Activated CD4-positive, alpha-beta T cell treated with anti-CD3 and anti-CD28 coated beads, Interleukin-2, amount 10 ng/mL, durations not matched to agents 7 days and 5 days (primary cell): ENCODE measurements at regions not wholly inside any gene's neighbourhood (a gene's known extent, or its start where the extent isn't known, plus 50 kb on each side); places are given as distances from the start of the nearest gene placed in this dataset.

Source experiments
- CTCF ChIA-PET: fragments of 350-600 bp; sonication (Branson Sonifier 250); formaldehyde crosslinking; loops from one replicate; lab custom pipeline; 2021; ENCODE audit warnings: antibody characterized with exemption; lab: Charles Lee
- POLR2A ChIA-PET: fragments of 350-600 bp; sonication (Branson Sonifier 250); formaldehyde crosslinking; loops from one replicate; lab custom pipeline; 2021; ENCODE audit warnings: antibody characterized with exemption; lab: Charles Lee
- DNase-seq: peaks from one replicate; pipeline ENCODE4 v3.0.0-alpha.2; 2020
- H3K27ac Mint-ChIP-seq: one replicate; pipeline ENCODE4 v1.8.0; 2021; ENCODE audit warnings: mild to moderate bottlenecking, moderate library complexity, mixed read lengths
- H3K27me3 Mint-ChIP-seq: one replicate; pipeline ENCODE4 v1.8.0; 2021; ENCODE audit warnings: mixed read lengths
- H3K36me3 Mint-ChIP-seq: one replicate; pipeline ENCODE4 v1.8.0; 2021; ENCODE audit warnings: low read depth, mixed read lengths
- H3K4me1 Mint-ChIP-seq: one replicate; pipeline ENCODE4 v1.8.0; 2021; ENCODE audit warnings: mixed read lengths
- H3K4me3 Mint-ChIP-seq: one replicate; pipeline ENCODE4 v1.8.0; 2021; ENCODE audit warnings: mild to moderate bottlenecking, moderate library complexity, mixed read lengths
- H3K9me3 Mint-ChIP-seq: one replicate; pipeline ENCODE4 v1.8.0; 2021; ENCODE audit warnings: mixed read lengths

DNA sequence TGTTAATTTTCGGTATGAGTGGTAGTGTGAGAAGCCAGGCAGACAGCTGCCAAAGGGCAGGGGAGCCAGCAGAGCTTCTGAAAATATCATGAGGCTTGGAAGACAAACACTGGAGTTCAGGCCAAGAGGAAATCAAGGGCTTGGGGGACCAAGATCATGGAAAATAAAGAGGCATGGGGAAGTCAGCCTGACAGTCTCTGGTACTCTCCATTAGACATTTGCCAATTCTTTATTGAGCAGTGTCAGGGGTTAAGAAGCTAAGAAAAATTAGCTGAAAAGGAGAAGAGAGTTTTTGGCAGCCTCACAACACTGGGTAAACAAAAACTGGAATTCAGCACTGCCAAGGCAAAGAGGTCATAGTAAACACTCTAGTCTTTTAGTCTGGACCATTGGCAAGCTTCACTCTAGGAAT lies 612.7 kb downstream of the EPHA4 start:
- no peak for DNase-seq
- no peaks in the 10 kb centered on the region for H3K27me3 Mint-ChIP-seq
- no peaks in the 10 kb centered on the region for H3K4me1 Mint-ChIP-seq
- ChIA-PET CTCF (no interaction called here), POLR2A (no interaction called here)
- H3K9me3 Mint-ChIP-seq, result no peaks in the 10 kb centered on the region
- no peak overlapping the region for H3K27ac Mint-ChIP-seq
- no peak overlapping the region for H3K4me3 Mint-ChIP-seq
- H3K36me3 Mint-ChIP-seq, result no peaks in the 10 kb centered on the region

DNA sequence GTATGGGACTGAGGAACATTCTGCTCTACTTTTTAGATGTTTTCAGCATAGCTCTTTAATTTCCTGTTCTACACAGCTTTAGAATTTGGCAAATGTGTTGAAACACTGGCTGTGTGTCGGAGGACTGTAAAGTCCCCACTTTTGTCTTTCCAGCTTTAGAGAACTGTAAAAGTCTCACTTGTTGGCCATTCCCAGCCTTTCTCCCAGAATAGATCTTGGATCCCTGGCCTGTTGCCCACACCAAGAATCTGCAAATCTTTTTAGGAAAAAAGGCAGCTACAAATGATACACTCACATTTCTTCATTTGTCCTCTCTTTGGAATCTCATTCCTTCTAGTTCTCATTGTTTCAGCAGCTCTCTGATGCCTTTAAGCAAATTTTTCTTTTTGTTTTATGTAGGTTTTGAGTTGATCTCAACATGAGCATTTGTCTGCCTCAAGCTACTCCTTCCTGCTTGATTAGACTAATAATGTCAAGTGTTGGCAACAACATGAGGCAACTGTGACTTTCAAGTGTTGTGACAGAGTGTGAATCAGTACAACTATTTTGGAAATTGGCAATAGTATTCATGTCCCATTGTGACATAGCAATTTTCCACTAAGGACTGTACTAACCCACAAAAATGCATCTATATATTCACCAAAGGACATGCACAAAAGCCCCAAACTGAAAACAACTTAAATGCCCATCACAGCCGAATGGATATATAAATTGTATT lies 610.8 kb downstream of the EPHA4 start:
- Mint-ChIP-seq H3K27ac (no peak overlapping the region), H3K27me3 (no peaks in the 10 kb centered on the region), H3K9me3 (no peaks in the 10 kb centered on the region), H3K4me3 (no peak overlapping the region), H3K4me1 (no peaks in the 10 kb centered on the region), H3K36me3 (no peaks in the 10 kb centered on the region)
- POLR2A ChIA-PET, result no interaction called here
- DNase-seq, result no peak
- CTCF ChIA-PET, result no interaction called here

DNA sequence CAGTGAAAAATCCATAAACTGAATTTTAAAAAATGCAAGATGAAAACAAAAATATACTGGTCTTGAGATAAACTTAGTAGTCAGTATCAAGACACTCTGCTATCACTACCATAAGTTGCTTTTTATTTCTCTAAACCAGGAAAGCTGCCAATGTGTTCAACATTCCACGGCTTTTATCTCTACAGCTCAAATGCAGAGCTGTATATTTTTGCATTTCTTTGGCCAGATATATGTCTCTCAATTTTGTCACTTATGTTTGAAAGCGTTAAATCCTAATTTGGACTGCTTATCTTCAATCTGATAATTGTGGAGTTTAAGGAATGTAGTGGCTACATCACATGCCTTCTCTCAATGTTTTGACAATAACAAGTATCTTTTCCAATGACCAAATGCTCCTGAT lies 609.5 kb downstream of the EPHA4 start:
- H3K4me1 Mint-ChIP-seq, result no peaks in the 10 kb centered on the region
- no peak overlapping the region for H3K27ac Mint-ChIP-seq
- CTCF ChIA-PET, result no interaction called here
- H3K27me3 Mint-ChIP-seq, result no peaks in the 10 kb centered on the region
- POLR2A ChIA-PET, result no interaction called here
- no peak overlapping the region for H3K4me3 Mint-ChIP-seq
- DNase-seq, result no peak
- no peaks in the 10 kb centered on the region for H3K9me3 Mint-ChIP-seq
- H3K36me3 Mint-ChIP-seq, result no peaks in the 10 kb centered on the region

DNA sequence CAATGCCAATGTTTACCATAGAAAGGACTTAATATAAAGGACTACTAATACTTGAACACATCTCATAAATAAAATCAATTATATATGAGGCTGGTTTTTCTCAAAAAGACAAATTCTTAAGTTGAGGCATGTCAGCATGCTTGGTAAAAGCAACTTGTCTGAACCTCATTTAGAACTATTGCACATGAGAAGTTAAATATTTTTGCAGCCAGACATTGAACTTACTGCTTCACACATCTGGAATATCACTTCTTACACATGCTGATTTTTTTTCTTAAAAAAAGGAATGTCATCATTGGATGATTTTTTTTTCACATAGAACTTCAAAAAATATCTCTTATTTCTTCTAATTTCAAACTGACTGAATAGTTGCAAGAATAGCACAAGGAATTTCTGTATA lies 609.0 kb downstream of the EPHA4 start:
- Mint-ChIP-seq H3K36me3 (no peaks in the 10 kb centered on the region), H3K4me1 (no peaks in the 10 kb centered on the region), H3K27me3 (no peaks in the 10 kb centered on the region), H3K4me3 (no peak overlapping the region), H3K27ac (no peak overlapping the region), H3K9me3 (no peaks in the 10 kb centered on the region)
- DNase-seq, result no peak
- ChIA-PET CTCF (no interaction called here), POLR2A (no interaction called here)

DNA sequence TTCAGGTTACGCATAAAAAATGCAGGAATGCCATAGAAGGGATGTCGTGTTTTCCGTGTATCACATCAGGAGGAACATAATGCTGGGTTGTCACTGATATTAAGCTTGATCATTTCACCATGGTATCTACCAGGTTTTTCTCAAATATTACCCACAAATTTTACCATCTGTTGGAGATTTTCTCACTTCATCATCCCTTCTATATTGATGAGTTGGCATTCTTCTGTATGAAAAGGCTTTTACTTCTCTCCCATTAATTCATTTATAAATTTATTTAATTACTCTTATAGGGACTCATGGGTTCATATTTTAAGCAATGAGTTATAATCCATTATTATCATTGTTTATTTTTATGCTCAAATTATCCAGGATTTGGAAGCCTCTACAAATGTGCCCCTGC lies 608.2 kb downstream of the EPHA4 start:
- ChIA-PET POLR2A (no interaction called here), CTCF (no interaction called here)
- no peaks in the 10 kb centered on the region for H3K4me1 Mint-ChIP-seq
- H3K27ac Mint-ChIP-seq, result no peak overlapping the region
- H3K27me3 Mint-ChIP-seq, result no peaks in the 10 kb centered on the region
- no peak for DNase-seq
- H3K36me3 Mint-ChIP-seq, result no peaks in the 10 kb centered on the region
- H3K9me3 Mint-ChIP-seq, result no peaks in the 10 kb centered on the region
- H3K4me3 Mint-ChIP-seq, result no peak overlapping the region

DNA sequence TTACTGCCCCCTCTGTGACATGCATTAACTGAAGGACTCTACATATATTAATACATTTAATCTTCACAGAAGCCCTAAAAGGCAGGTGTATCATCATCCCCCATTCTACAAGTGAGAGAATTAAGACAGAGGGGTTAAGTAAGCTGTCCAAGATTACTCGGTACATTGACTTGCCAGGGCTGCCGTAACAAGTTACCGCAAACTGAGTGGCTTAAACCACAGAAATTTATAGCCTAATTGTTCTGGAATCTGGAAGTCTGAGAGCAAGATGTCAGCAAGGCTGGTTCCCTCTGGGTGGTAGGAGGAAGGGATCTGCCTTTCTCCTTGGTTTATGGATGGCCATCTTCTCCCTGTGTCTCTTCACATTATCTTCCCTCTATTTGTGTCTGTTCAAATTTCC lies 605.5 kb downstream of the EPHA4 start:
- H3K36me3 Mint-ChIP-seq, result no peaks in the 10 kb centered on the region
- no peaks in the 10 kb centered on the region for H3K27me3 Mint-ChIP-seq
- no peak overlapping the region for H3K27ac Mint-ChIP-seq
- CTCF ChIA-PET, result interaction anchor here (1.0 kb wide), 1 partner anchor 9 kb away, joined by 3 read pairs; no protein-coding TSS in a partner anchor
- DNase-seq, result no peak
- H3K9me3 Mint-ChIP-seq, result no peaks in the 10 kb centered on the region
- no peak overlapping the region for H3K4me3 Mint-ChIP-seq
- no peaks in the 10 kb centered on the region for H3K4me1 Mint-ChIP-seq
- POLR2A ChIA-PET, result no interaction called here

DNA sequence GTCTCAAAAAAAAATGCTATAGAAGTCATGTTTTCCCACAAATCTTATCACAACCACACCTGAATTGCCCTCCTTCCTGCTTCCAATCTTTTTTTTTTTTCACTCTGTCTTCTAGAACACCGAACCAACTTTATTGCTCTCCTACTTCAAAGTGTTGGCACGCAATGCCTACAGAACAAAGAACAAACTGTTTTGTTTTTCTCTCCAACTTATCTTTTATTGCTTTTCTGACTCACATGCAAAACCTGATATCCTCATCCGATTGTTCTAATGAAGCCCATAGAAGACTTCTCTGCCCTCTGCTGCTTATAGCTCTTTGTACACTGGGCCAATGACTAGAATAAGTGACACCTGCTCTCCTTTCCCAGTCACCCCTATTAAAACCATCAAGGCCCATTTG lies 602.8 kb downstream of the EPHA4 start:
- DNase-seq, result no peak
- POLR2A ChIA-PET, result no interaction called here
- Mint-ChIP-seq H3K4me1 (no peaks in the 10 kb centered on the region), H3K27ac (no peak overlapping the region), H3K36me3 (no peaks in the 10 kb centered on the region), H3K9me3 (no peaks in the 10 kb centered on the region), H3K4me3 (no peak overlapping the region), H3K27me3 (no peaks in the 10 kb centered on the region)
- CTCF ChIA-PET, result no interaction called here

DNA sequence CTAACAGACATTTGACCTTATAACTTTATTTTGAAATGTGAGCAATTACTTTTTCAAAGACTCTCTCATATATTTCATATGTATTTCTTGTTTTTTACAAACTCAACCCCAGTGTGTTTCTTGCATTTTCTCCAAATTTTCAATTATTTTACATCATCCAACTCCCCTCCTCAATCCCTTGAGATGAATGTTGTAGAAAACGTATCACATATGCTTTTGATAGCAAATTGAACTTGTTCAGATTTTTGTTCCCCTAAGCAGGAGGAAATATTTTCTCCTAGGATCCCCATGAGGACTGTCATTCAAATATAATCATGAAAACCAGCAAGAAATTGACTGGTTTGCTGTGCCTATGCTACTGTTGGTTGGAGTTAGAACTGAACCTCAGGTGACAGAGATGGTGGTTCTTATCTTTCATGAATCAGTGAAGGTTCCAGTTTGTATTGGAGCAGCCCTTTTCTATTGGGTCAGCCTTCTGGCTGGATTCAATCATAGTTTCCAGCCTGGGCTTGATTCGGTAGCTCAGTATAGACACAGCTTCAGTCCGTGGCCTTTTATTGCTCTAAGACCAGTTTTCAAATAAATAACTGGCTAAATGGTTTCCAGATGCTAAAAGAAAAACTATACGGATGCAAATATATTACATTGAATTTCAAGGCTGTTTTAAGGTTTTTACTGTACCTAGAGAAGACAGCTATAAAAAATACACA lies 591.0 kb downstream of the EPHA4 start:
- DNase-seq, result no peak
- no peaks in the 10 kb centered on the region for H3K9me3 Mint-ChIP-seq
- H3K36me3 Mint-ChIP-seq, result no peaks in the 10 kb centered on the region
- no peak overlapping the region for H3K27ac Mint-ChIP-seq
- CTCF ChIA-PET, result no interaction called here
- no peak overlapping the region for H3K4me3 Mint-ChIP-seq
- H3K27me3 Mint-ChIP-seq, result no peaks in the 10 kb centered on the region
- POLR2A ChIA-PET, result no interaction called here
- H3K4me1 Mint-ChIP-seq, result no peaks in the 10 kb centered on the region

DNA sequence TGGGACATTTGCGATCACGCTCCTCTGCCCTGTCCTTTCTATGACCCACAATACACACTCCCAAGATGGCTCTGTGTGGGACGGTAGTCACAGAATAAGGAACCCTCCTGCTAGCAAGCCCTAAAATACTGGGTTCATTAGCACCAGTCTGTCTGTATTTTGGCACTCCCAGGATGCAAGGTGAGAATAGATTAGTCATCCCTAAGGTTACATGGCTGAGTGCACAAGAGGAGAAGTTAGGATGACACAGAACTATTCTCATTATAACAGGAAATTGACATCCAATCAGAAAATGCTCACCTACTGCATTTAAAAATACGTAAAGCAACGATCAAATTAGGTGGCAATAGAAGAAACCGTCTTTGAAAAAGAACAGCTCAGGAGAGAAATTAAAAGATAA lies 590.2 kb downstream of the EPHA4 start:
- Mint-ChIP-seq H3K27me3 (no peaks in the 10 kb centered on the region), H3K36me3 (no peaks in the 10 kb centered on the region), H3K4me1 (no peaks in the 10 kb centered on the region), H3K27ac (no peak overlapping the region), H3K4me3 (no peak overlapping the region), H3K9me3 (no peaks in the 10 kb centered on the region)
- no peak for DNase-seq
- POLR2A ChIA-PET, result no interaction called here
- CTCF ChIA-PET, result no interaction called here

DNA sequence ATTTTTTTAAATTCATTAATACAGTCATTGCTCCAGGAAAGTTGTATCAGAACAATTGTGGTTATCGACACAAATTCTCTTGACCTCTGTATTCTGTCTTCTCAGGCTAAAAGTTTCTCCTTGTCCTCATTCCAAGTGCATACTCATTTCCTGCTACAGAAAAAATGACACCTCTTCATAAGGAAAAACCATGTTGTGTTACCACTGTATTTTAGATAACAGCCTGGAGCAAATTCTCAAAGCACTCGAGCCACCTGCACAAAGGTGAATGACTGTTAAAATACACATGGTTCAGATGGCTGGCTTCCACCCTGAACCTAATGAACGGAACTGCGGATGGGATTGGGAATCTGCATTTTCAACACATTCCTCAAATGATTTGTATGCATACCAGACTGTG lies 586.5 kb downstream of the EPHA4 start:
- no peaks in the 10 kb centered on the region for H3K27me3 Mint-ChIP-seq
- no peak overlapping the region for H3K4me3 Mint-ChIP-seq
- no peak for DNase-seq
- CTCF ChIA-PET, result no interaction called here
- no peaks in the 10 kb centered on the region for H3K9me3 Mint-ChIP-seq
- H3K27ac Mint-ChIP-seq, result no peak overlapping the region
- no peaks in the 10 kb centered on the region for H3K4me1 Mint-ChIP-seq
- no peaks in the 10 kb centered on the region for H3K36me3 Mint-ChIP-seq
- POLR2A ChIA-PET, result no interaction called here

DNA sequence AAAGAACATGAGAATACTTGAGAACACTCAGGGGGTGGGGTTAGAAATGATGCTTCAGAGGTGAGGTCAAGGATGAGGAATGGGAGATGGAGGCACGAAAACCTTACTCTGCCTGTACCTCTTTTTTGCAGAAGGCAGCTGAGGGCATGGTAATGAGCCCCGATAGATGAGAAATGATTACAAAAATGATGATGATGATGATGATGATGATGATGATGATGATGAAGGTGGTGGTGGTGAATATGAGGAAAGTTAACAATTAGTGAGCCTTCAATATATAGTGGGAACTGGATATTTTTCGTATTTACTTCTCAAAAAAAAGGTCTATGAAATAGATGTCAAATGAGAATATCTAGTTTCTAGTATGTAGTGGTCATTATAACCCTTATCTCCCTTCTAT lies 584.3 kb downstream of the EPHA4 start:
- H3K27ac Mint-ChIP-seq, result no peak overlapping the region
- H3K4me1 Mint-ChIP-seq, result no peaks in the 10 kb centered on the region
- no peaks in the 10 kb centered on the region for H3K36me3 Mint-ChIP-seq
- POLR2A ChIA-PET, result no interaction called here
- H3K27me3 Mint-ChIP-seq, result peaks cover under 1% of the 10 kb centered on the region
- H3K9me3 Mint-ChIP-seq, result no peaks in the 10 kb centered on the region
- CTCF ChIA-PET, result no interaction called here
- no peak overlapping the region for H3K4me3 Mint-ChIP-seq
- DNase-seq, result no peak

DNA sequence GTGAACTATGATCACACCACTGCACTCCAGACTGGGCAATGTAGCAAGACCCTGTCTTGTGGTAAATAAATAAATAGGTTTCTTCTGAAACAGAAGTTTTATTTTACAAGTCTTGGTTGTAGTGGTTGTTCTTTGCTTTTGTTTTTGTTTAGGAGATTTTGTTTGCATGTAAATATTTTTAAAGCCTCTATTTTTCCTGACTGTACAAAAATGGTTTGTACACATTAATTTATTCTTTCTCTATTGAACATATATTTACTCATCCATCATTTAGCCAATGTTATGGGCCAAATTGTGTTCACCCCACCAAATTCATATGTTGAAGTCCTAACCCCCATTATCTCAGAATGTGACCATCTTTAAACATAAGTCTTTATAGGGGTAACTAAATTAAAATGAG lies 580.1 kb downstream of the EPHA4 start:
- Mint-ChIP-seq H3K4me3 (no peak overlapping the region), H3K36me3 (no peaks in the 10 kb centered on the region), H3K27me3 (peaks cover 5% of the 10 kb centered on the region), H3K9me3 (no peaks in the 10 kb centered on the region), H3K27ac (no peak overlapping the region), H3K4me1 (no peaks in the 10 kb centered on the region)
- ChIA-PET POLR2A (no interaction called here), CTCF (no interaction called here)
- no peak for DNase-seq

DNA sequence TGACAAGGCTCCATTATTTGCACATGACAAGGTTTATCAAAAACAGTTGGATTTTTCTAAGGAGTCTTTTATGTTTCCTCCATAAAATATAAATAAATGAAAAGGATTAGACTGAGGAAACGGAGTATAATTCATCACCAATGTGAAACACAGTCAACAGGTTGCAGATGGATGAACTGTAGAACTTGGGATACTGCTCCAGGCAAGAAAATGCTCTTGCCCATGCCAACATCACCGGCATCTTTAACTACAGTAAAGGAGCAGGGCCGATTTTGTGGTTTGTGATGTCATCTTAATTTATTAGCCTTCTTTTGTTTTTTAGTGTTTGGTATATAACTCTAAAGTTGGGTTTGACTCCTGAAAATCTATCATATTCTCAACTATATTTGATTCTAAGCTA lies 577.3 kb downstream of the EPHA4 start:
- Mint-ChIP-seq H3K4me1 (no peaks in the 10 kb centered on the region), H3K27ac (no peak overlapping the region), H3K27me3 (peaks cover 5% of the 10 kb centered on the region), H3K4me3 (no peak overlapping the region), H3K36me3 (no peaks in the 10 kb centered on the region), H3K9me3 (no peaks in the 10 kb centered on the region)
- POLR2A ChIA-PET, result no interaction called here
- CTCF ChIA-PET, result no interaction called here
- DNase-seq, result no peak

DNA sequence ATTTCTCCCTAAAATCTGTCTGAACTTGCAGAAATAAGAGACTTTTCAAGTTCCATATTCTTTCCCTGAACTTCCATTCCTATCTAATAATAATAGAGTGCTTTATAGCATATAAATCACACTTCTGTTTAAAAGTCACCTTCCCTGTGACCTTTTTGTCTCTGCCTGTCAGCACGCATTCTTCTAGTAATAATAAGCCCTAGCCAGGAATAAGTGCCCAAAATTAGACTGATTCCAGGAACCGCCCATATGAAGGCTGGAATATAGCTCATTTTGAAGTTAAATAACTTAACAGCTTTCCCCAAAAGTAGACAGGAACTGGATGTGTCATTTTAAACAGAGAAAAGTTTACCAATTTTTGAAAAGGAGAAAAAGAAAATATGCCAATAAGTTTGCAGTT lies 576.5 kb downstream of the EPHA4 start:
- DNase-seq, result no peak
- no peaks in the 10 kb centered on the region for H3K9me3 Mint-ChIP-seq
- H3K36me3 Mint-ChIP-seq, result no peaks in the 10 kb centered on the region
- no peaks in the 10 kb centered on the region for H3K4me1 Mint-ChIP-seq
- no peak overlapping the region for H3K27ac Mint-ChIP-seq
- no peak overlapping the region for H3K4me3 Mint-ChIP-seq
- ChIA-PET CTCF (no interaction called here), POLR2A (no interaction called here)
- H3K27me3 Mint-ChIP-seq, result peaks cover 5% of the 10 kb centered on the region
